Panc1 (cell line): ENCODE measurements at regions not wholly inside any gene's neighbourhood (a gene's known extent, or its start where the extent isn't known, plus 50 kb on each side); places are given as distances from the start of the nearest gene placed in this dataset.

Source experiments
- ATAC-seq: fragments of 200-7000 bp; cut with Tn5 transposase; 2 replicates; pipeline ENCODE4 v1.9.1; 2020; ENCODE audit warnings: mild to moderate bottlenecking, moderate library complexity
- BruUV-seq: library from RNA; stranded (reverse); fragments of 400-500 nt; replicated peaks from 2 replicates; lab custom pipeline; 2021; lab: Mats Ljungman, UMichigan
- CTCF ChIA-PET: fragments of 300-600 bp; sonication (Branson Sonifier 250); formaldehyde crosslinking; loops from one replicate; lab custom pipeline; 2022; ENCODE audit warnings: antibody characterized with exemption; lab: Charles Lee
- POLR2A ChIA-PET: fragments of 300-600 bp; sonication (Branson Sonifier 250); formaldehyde crosslinking; loops from one replicate; lab custom pipeline; 2022; ENCODE audit warnings: antibody characterized with exemption; lab: Charles Lee
- DNase-seq: peaks from one replicate; pipeline ENCODE4 v3.0.0-alpha.2; 2010; ENCODE audit warnings: low read depth, low spot score
- H3K27ac ChIP-seq: 2 replicates; pipeline ENCODE4 v1.5.1; 2011; ENCODE audit warnings: mild to moderate bottlenecking, low read length, inconsistent platforms
- H3K27me3 ChIP-seq: fragments of 200-500 bp; sonication (Bioruptor generic); 2 replicates; pipeline ENCODE4 v1.6.0; 2014; ENCODE audit warnings: low read length, inconsistent platforms; ENCODE audit not compliant: control insufficient read depth, insufficient read depth
- H3K36me3 ChIP-seq: fragments of 200-500 bp; sonication (Bioruptor generic); 2 replicates; pipeline ENCODE4 v1.5.1; 2014; ENCODE audit warnings: inconsistent platforms, mild to moderate bottlenecking, low read length, moderate library complexity; ENCODE audit not compliant: control insufficient read depth, insufficient read depth
- H3K4me1 ChIP-seq: 2 replicates; pipeline ENCODE4 v1.5.1; 2011; ENCODE audit warnings: inconsistent platforms, mild to moderate bottlenecking, low read length, moderate library complexity; ENCODE audit not compliant: control insufficient read depth, insufficient read depth
- H3K4me3 ChIP-seq, 2 experiments: 2 replicates each; pipeline ENCODE4 v1.5.1; 2011 to 2012; ENCODE audit warnings: low read depth in 2 of 2, low read length in 2 of 2, mild to moderate bottlenecking in 2 of 2, inconsistent platforms in 1 of 2, moderate library complexity in 1 of 2
- H3K9me3 ChIP-seq: fragments of 200-500 bp; sonication (Bioruptor generic); 2 replicates; pipeline ENCODE4 v1.5.1; 2014; ENCODE audit warnings: low read depth, mild to moderate bottlenecking, inconsistent platforms, low read length, moderate library complexity; ENCODE audit not compliant: control insufficient read depth, insufficient read depth
- POLR2AphosphoS5 ChIP-seq: IDR thresholded peaks from 2 replicates; pipeline ENCODE4 v1.6.1; 2012; ENCODE audit warnings: mild to moderate bottlenecking, low read depth, low read length, moderate library complexity
- SIN3A ChIP-seq: IDR thresholded peaks from 2 replicates; pipeline ENCODE4 v1.6.1; 2012; ENCODE audit warnings: low read depth, mild to moderate bottlenecking, low read length, moderate library complexity, borderline replicate concordance; ENCODE audit not compliant: insufficient read depth
- TCF7L2 ChIP-seq: IDR thresholded peaks from 2 replicates; pipeline ENCODE4 v1.6.1; 2011; ENCODE audit warnings: mild to moderate bottlenecking, low read depth, low read length, inconsistent platforms
- in situ Hi-C: cut with HindIII; loops from 2 replicates; pipeline ENCODE4 v1.10.0; 2016; ENCODE audit warnings: low sequenced_read_pairs, low pct_unique_long_range_greater_than_20kb
- intact Hi-C: fragments of 100-400 bp; cut with micrococcal nuclease; formaldehyde crosslinking; loops from one replicate; pipeline ENCODE4 v1.10.0; 2022; ENCODE audit not compliant: unreplicated experiment
- TF ChIP-seq, protein P1 (sequence below), 2 experiments: IDR thresholded peaks; 2 replicates each; pipeline ENCODE4 v1.6.1; 2011 to 2012; ENCODE audit warnings: low read depth in 2 of 2, control low read depth in 1 of 2, low read length in 1 of 2, mild to moderate bottlenecking in 1 of 2, moderate library complexity in 1 of 2; ENCODE audit not compliant: insufficient read depth in 1 of 2
- TF ChIP-seq, protein P2 (sequence below): fragments of 450-650 bp; IDR thresholded peaks from 2 replicates; pipeline ENCODE4 v1.5.1; 2017; ENCODE audit warnings: mild to moderate bottlenecking

GRCh38 chrX:138865093-138865649 lies 153.7 kb upstream of the FGF13 start:
- POLR2A ChIA-PET: no interaction called here
- Histone ChIP-seq H3K9me3 (no peaks in the 10 kb centered on the region), H3K4me3 (no peak overlapping the region), H3K27ac (no peak overlapping the region), H3K4me1 (no peaks in the 10 kb centered on the region), H3K27me3 (no peaks in the 10 kb centered on the region), H3K36me3 (no peaks in the 10 kb centered on the region)
- intact Hi-C loops (no loop called here), in situ Hi-C loops (no loop called here)
- no TSS peak for BruUV-seq
- CTCF ChIA-PET: no interaction called here
- DNase-seq (no peak), ATAC-seq (no peak)
- TF ChIP-seq SIN3A (no peak), TCF7L2 (no peak), POLR2AphosphoS5 (no peak)
- TF ChIP-seq, protein P1, sequence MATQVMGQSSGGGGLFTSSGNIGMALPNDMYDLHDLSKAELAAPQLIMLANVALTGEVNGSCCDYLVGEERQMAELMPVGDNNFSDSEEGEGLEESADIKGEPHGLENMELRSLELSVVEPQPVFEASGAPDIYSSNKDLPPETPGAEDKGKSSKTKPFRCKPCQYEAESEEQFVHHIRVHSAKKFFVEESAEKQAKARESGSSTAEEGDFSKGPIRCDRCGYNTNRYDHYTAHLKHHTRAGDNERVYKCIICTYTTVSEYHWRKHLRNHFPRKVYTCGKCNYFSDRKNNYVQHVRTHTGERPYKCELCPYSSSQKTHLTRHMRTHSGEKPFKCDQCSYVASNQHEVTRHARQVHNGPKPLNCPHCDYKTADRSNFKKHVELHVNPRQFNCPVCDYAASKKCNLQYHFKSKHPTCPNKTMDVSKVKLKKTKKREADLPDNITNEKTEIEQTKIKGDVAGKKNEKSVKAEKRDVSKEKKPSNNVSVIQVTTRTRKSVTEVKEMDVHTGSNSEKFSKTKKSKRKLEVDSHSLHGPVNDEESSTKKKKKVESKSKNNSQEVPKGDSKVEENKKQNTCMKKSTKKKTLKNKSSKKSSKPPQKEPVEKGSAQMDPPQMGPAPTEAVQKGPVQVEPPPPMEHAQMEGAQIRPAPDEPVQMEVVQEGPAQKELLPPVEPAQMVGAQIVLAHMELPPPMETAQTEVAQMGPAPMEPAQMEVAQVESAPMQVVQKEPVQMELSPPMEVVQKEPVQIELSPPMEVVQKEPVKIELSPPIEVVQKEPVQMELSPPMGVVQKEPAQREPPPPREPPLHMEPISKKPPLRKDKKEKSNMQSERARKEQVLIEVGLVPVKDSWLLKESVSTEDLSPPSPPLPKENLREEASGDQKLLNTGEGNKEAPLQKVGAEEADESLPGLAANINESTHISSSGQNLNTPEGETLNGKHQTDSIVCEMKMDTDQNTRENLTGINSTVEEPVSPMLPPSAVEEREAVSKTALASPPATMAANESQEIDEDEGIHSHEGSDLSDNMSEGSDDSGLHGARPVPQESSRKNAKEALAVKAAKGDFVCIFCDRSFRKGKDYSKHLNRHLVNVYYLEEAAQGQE (IDR thresholded peaks at IDR 0.05; ENCODE audit: insufficient read depth in 1 of 2, low read depth in 2 of 2, low read length in 1 of 2): no peak
- TF ChIP-seq, protein P2, sequence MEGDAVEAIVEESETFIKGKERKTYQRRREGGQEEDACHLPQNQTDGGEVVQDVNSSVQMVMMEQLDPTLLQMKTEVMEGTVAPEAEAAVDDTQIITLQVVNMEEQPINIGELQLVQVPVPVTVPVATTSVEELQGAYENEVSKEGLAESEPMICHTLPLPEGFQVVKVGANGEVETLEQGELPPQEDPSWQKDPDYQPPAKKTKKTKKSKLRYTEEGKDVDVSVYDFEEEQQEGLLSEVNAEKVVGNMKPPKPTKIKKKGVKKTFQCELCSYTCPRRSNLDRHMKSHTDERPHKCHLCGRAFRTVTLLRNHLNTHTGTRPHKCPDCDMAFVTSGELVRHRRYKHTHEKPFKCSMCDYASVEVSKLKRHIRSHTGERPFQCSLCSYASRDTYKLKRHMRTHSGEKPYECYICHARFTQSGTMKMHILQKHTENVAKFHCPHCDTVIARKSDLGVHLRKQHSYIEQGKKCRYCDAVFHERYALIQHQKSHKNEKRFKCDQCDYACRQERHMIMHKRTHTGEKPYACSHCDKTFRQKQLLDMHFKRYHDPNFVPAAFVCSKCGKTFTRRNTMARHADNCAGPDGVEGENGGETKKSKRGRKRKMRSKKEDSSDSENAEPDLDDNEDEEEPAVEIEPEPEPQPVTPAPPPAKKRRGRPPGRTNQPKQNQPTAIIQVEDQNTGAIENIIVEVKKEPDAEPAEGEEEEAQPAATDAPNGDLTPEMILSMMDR: no peak

GRCh38 chrX:138859421-138859820 lies 147.9 kb upstream of the FGF13 start:
- no peaks in the 10 kb centered on the region for H3K4me1 ChIP-seq
- H3K9me3 ChIP-seq: no peaks in the 10 kb centered on the region
- ChIA-PET POLR2A (no interaction called here), CTCF (no interaction called here)
- no peak overlapping the region for H3K27ac ChIP-seq
- in situ Hi-C loops (no loop called here), intact Hi-C loops (loop anchor here (10.0 kb wide), 1 partner anchor 65 kb away; no protein-coding TSS in a partner anchor)
- H3K36me3 ChIP-seq: no peaks in the 10 kb centered on the region
- H3K4me3 ChIP-seq: no peak overlapping the region
- ATAC-seq (no peak), DNase-seq (no peak)
- TF ChIP-seq, protein P1 (IDR thresholded peaks at IDR 0.05; ENCODE audit: insufficient read depth in 1 of 2, low read depth in 2 of 2, low read length in 1 of 2): no peak
- TF ChIP-seq, protein P2: no peak
- no peak for TF ChIP-seq POLR2AphosphoS5
- TF ChIP-seq TCF7L2: no peak
- no peak for TF ChIP-seq SIN3A
- H3K27me3 ChIP-seq: no peaks in the 10 kb centered on the region
- BruUV-seq: no TSS peak
